GM19372 (cell line): ENCODE measurements at regions not wholly inside any gene's neighbourhood (a gene's known extent, or its start where the extent isn't known, plus 50 kb on each side); places are given as distances from the start of the nearest gene placed in this dataset.

Experiments
- ATAC-seq: cut with Tn5 transposase; IDR thresholded peaks from one replicate; pipeline ENCODE4 v1.9.1; 2021; ENCODE audit warnings: mild to moderate bottlenecking, low read depth, moderate library complexity; ENCODE audit not compliant: unreplicated experiment

GRCh38 chr3:61311044-61311443, 59.8 kb upstream of the FHIT start:
- no peak for ATAC-seq

DNA sequence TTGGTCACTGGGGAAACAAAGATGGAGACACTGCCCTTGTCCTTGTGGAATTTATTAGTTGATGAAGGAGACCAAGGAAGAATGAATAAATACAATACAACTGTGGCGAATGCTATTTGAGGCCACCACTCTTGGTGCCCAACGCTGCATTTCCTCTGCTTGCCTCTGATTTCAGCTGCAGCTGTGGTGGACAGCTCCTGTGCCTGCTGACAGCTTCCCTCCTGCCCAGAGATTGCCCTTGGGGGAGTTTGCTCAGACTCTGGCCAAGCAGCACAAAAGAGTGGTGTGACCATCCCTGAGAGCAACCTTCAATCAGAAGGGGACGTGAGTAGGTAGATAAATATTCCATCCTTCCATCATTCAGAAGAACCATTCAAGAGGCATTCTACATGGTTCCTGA, 64.6 kb upstream of the FHIT start:
- ATAC-seq, result no peak

GRCh38 chr3:61323094-61323493, 71.8 kb upstream of the FHIT start:
- no peak for ATAC-seq

DNA sequence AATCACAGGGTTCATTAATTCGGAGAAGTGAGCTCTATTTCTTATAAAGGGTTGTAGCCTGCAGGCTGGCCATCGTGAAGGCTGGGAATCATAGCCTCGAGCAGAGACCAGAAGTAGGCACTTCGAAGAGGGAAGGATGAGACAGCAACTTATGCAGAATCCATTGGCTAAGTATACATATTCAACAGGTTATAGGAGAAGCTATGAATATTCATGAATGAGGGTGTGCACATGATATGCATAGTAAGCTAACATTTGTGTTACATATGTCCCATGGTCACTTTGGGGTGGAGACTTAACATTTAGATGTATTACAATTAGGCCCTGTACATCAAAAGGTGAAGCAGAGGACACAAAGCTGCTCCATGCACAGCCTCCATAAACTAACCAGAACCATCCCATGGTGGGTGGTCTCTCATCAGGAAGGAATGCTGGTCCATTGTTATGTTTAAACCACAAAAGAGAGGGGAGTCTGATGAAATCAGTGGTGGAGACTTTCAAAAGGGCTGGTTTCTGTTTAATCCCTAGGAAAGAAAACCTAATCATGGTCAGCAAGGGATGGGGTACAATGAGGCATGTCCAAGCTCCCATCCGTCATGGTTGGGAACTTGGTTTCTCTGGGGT, 80.8 kb upstream of the FHIT start:
- ATAC-seq, result no peak

- no peak for ATAC-seq
Observed at GRCh38 chr3:61333192-61333961, 82.1 kb upstream of the FHIT start.

DNA sequence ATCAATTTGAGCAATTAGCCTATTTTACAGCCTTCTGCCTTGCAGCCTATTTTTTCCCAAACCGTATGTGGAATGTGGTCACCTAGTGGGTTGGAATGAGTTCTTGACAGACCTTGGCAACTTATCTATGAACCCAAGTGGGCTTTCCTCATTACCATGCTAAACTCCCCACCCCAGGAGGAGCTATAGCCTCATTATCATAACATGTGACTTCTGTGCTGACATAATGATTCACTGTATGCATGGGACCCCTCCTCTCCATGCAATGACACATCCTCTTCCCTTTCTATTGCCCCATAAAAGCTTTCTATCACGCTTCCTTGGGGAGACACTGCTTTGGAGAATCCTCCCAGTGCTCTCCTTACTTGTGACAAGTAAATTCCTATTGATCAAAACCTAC, 83.5 kb upstream of the FHIT start:
- no peak for ATAC-seq

DNA sequence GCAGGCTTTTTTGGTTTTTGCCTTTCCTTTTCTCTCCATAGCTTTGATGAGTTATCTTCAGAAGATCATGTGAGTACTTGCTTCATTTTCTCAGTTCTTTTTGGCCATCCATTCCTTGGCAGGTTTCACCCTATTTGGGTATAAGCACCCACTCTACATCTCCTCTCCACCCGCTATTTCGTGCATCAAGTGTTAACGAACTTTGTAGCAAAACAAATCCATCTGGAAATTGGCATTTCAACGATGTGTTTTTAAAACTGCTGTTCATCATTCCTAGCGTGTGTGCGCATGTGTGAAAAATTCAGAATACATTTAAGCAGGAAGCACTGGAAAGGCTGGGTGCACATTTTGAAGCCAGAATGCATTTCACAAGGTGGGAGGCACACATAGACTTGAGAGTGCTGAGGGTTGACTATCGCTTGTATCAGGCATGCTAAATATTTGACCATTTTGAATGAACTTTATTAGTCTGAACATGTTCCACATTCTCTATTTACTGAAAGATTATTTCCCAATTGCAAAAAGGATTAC, 89.7 kb upstream of the FHIT start:
- no peak for ATAC-seq

- ATAC-seq, result no peak
Observed at GRCh38 chr3:61343543-61343942, 92.3 kb upstream of the FHIT start.

GRCh38 chr3:61345020-61345419, 93.8 kb upstream of the FHIT start:
- no peak for ATAC-seq

GRCh38 chr3:61347981-61348380, 96.7 kb upstream of the FHIT start:
- no peak for ATAC-seq

GRCh38 chr3:61349717-61350116, 98.5 kb upstream of the FHIT start:
- no peak for ATAC-seq

GRCh38 chr3:61350782-61351309, 99.6 kb upstream of the FHIT start:
- no peak for ATAC-seq

DNA sequence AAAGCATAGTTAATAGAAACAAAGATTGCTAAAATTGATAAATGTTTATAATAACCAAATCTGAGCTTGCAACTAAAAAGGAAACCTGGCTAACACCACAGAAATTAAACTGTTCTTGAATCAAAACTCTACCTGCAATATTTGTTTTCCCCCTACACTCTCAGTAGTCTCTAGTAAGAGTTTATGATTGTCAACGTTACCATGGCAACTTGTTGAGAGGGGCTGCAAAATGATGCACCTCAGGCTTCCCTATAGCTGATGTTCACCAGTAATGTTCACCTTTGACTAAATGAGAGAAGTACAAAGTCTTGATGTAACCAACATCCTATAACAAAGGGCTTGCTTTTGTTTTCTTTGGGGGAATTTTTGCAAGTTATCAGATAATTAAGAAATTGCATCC, 101.1 kb upstream of the FHIT start:
- ATAC-seq, result no peak

GRCh38 chr3:61353382-61353781, 102.1 kb upstream of the FHIT start:
- ATAC-seq, result no peak

DNA sequence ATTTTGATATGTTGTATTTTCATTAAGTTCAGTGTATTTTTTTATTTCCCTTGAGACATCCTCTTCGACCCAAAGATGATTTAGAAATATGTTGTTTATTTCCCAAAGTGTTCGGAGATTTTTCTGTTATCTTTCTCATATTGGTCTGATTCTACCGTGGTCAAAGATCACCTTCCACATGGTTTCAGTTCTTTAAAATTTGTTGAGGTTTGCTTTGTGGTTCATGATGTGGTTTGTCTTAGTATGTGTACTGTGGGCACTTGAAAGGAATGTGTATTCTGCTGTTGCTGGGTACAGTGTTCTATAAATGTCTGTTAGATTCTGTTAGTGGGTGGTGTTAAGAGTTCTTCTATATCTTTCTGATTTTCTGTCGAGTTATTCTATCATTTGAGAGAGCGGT, 103.4 kb upstream of the FHIT start:
- no peak for ATAC-seq

DNA sequence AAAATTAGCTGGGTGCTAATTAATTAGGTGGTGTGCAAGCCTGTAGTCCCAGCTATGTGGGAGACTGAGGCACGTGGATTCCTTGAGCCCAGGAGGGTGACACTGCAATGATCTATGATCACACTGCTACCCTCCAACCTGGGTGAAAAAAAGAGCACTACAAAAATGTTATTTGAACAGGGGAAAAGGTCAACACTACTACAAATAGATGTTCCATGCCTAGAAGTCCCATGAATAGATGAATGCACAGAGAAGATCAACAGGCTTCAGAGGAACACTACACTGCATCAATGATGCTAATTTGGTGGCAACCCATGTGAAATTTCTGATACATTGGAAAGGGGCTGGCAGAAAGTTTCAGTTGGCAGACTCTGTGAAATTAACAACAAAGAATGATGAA, 105.4 kb upstream of the FHIT start:
- no peak for ATAC-seq

- ATAC-seq, result no peak
Observed at GRCh38 chr3:61357902-61358301, 106.7 kb upstream of the FHIT start.

- ATAC-seq, result peak; percentile 98
Observed at GRCh38 chr3:61358364-61358763, 107.1 kb upstream of the FHIT start.

- ATAC-seq, result no peak
Observed at GRCh38 chr3:61360297-61360965, 109.2 kb upstream of the FHIT start.

- no peak for ATAC-seq
Observed at GRCh38 chr3:61369678-61370077, 118.4 kb upstream of the FHIT start.

DNA sequence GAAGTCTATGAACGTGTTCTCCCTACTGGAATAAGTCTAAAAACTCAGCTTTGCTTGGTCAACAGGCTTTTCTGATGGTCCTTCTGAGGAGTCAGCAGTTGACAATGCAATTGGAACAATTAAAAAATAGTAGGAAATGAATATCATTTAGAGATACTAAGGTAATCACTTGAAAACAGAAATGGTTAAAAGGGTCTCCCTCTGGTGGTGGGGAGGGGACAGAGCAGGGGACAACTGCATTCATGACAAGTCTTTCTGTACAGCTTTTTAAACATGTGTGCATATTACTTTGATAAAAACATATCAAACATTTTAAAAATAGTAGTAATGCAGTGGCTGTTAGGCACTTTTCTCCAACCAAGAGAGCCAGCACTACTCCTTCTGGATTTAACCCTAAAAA, 119.9 kb upstream of the FHIT start:
- no peak for ATAC-seq
